ENCODE measurements at regions not wholly inside any gene's neighbourhood (a gene's known extent, or its start where the extent isn't known, plus 50 kb on each side); places are given as distances from the start of the nearest gene placed in this dataset.

GRCh38 chr16:51888534-51888933 lies 658.4 kb downstream of the TOX3 start:
- DNase-seq: no peak

DNA sequence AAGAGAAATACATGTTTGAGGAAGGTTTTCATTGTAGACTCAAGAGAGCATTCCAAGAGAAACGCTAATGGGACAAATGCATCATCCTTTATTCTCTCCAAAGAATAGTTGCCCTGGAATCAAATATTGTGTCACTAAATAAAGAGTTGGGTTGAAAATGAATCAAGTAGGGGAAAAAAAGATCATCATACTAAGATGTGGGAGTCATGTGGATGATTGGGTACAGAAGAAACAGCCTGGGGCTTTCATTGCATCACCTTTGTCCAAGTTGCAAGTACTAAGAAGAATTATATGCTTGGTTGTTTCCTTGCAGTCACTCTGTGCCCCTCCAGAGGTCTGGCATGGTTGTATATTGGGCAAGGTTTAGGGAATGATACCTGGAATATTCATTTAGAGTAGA lies 658.9 kb downstream of the TOX3 start:
- DNase-seq: no peak

DNA sequence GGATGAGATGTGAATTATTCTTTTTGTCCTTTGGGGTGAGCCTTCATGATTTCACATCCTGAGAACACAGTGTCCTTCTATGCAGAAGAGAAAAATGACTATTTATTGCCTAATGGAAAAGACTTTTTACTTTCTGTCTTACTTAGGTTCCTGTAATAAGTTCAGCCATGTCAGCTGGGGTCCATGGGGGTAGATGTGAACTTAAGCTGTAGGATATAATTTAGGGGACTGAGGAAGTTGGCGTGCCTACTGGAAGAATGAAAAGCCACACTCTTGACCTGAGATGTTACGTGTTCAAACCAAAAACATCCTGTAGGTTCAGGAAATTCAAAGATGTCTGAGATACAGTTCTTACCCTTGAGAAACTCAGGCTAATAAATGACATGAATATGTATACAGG lies 660.5 kb downstream of the TOX3 start:
- DNase-seq: no peak

GRCh38 chr16:51884773-51885172 lies 662.2 kb downstream of the TOX3 start:
- DNase-seq: no peak

GRCh38 chr16:51881731-51882130 lies 665.2 kb downstream of the TOX3 start:
- no peak for DNase-seq

DNA sequence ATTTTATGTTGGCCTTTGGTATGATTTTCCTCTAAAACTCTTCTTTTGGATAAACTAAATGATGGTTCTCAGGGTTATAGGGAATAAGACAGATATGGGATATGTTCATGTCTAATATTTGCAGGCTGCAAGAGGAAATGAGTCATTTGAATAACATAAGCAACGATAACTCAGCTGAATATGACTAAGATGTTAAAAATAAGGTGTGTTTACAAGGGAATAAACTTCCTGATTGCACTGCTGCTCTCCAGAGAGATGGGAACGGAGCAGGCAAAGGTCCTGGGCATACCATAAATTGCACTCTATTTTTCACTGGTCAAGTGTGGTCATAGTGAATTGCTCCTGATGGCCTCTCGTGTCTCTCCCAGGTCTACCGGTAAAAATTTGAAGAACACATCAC lies 666.2 kb downstream of the TOX3 start:
- no peak for DNase-seq

- DNase-seq: no peak
These were observed 669.3 kb downstream of the TOX3 start for GRCh38 chr16:51877686-51878085.

- DNase-seq: no peak
These were observed 670.0 kb downstream of the TOX3 start for GRCh38 chr16:51876934-51877333.

- no peak for DNase-seq
These were observed 670.4 kb downstream of the TOX3 start for GRCh38 chr16:51876601-51876875.

- no peak for DNase-seq
These were observed 670.9 kb downstream of the TOX3 start for GRCh38 chr16:51875834-51876600.

- DNase-seq: no peak
These were observed 674.4 kb downstream of the TOX3 start for GRCh38 chr16:51872524-51872923.

- no peak for DNase-seq
These were observed 676.6 kb downstream of the TOX3 start for GRCh38 chr16:51870296-51870854.

DNA sequence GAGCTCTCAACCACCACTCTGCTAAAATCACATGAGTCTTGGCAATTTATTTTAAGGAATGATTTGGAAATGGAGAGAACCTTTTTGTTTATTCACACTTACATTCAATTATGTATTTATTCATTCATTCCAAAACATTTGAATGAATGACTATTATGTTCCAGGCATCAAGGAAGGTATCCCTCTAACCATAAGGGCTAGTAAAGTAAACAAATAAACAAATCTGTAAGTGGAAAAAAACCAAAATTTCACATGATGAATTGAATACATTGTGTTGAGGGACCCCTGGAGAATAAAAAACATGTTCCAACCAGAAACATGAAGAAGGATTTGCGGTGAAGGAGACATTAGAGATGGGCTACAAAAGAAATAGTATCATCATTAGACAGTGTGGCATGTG lies 677.8 kb downstream of the TOX3 start:
- no peak for DNase-seq

- no peak for DNase-seq
These were observed 678.3 kb downstream of the TOX3 start for GRCh38 chr16:51868631-51869030.

- no peak for DNase-seq
These were observed 679.4 kb downstream of the TOX3 start for GRCh38 chr16:51867386-51868065.

GRCh38 chr16:51864575-51864974 lies 682.4 kb downstream of the TOX3 start:
- DNase-seq: no peak

DNA sequence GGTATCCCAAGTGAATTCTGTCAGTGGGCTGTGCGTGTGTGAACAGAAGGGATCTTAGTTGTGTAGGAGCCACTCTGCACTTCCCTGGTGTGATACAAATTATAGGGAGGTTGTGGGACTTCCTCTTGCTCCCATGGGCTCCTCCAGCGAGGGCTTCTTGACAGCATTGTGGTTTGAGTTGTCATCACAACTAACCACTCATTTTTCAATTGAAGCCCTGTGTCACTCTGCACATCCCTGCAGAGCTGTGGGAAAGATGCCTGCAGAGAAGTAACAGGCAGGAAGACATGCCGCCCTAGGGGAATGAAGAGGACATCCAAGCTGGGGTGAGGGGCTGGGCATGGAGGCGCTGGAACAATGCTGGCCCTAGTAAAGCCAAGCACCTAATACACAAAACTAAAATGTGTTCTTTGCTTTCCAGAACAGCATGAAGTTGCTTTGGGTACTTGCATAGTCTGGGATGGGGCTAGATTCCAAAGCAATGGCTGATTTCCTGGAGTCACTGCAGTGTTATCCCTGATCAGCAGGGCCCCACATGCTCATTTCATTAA lies 692.5 kb downstream of the TOX3 start:
- DNase-seq: no peak

DNA sequence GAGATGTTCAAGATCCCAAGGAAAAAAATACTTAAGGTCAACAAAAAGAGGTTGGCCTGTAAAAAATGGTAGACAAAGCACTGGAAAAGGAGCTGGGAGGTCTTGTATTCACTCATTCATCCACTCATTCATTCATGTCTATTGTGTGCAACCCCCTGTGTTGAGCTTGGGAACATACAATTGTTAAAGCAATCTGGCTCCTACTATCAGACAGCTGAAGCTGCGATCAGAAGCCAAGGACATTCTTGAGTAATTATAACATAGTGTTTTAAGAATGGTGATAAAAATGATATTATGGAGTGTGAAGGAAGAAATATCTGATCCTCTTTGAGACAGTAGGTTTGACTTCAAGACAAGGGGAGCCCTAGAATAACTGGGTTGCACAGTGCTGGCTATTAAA lies 693.4 kb downstream of the TOX3 start:
- no peak for DNase-seq

GRCh38 chr16:51852892-51853291 lies 694.1 kb downstream of the TOX3 start:
- no peak for DNase-seq

GRCh38 chr16:51851111-51851510 lies 695.8 kb downstream of the TOX3 start:
- no peak for DNase-seq

DNA sequence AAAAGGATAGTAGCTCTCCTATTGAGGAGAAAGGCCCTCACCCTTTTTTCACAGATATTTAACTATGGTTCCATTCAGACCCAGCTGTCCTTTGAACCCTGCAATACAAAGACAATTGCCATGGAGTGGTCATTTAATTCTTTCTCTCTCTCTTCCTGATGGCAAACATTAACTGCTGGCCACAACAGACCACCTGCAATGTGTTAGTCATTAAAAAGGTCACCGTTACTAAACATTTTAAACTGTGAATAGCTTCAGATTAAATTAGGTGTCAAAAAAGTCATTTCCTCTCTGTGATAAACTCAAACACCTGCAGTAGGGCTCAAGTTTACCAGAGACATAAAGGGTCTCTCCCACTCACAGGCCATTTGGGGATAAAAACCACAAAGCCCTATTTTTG lies 697.2 kb downstream of the TOX3 start:
- DNase-seq: no peak

DNA sequence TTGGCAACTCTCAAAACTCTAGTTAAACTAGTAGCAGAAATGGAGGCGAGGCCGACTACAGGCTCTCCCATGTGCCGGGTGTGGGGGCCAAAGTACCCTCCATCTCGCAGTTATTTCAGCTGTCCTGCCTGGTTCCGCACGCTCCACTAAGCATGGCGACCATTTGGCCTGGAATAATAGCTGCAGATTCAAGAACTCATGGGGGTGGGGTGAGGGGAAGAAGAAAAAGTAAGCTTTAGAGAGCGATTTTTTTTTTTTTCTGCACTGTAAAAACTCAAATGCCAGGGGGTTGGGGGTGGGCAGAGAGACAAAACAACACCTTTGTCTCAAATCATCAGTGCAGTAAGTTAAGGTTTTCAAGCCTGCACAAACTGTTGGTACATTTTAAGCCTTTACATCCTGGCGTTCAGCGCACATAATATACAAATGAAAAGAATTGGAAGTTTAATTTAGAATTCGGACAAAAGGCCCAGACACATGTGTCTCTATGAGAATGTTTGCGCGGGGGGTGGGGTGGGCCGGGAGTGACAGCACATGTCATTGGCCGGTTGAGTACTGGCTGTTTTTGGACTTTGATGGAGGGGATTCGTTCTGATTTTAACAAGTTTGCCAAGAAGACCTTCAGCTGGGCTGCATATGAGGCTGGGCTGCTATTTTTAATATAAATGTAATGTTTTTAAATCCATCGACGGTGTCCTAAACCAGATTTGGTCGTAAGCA lies 694.7 kb upstream of the SALL1 start:
- no peak for DNase-seq

GRCh38 chr16:51839727-51840462 lies 688.8 kb upstream of the SALL1 start:
- no peak for DNase-seq

Measured in hippocampal formation (tissue), 2 donors.